ENCODE measurements at regions not wholly inside any gene's neighbourhood (a gene's known extent, or its start where the extent isn't known, plus 50 kb on each side); places are given as distances from the start of the nearest gene placed in this dataset.

- DNase-seq (ENCODE audit: extremely low read depth in 1 of 2, low read depth in 1 of 2) = no peak
Observed at GRCh38 chr4:181225616-181226261, 1017.5 kb upstream of the TENM3 start.

GRCh38 chr4:181234951-181235680 lies 1008.1 kb upstream of the TENM3 start:
- no peak for DNase-seq (ENCODE audit: extremely low read depth in 1 of 2, low read depth in 1 of 2)

- no peak for DNase-seq (ENCODE audit: extremely low read depth in 1 of 2, low read depth in 1 of 2)
Observed at GRCh38 chr4:181245326-181245725, 997.9 kb upstream of the TENM3 start.

- no peak for DNase-seq (ENCODE audit: extremely low read depth in 1 of 2, low read depth in 1 of 2)
Observed at GRCh38 chr4:181249031-181249430, 994.2 kb upstream of the TENM3 start.

GRCh38 chr4:181254771-181255170 lies 988.4 kb upstream of the TENM3 start:
- DNase-seq (ENCODE audit: extremely low read depth in 1 of 2, low read depth in 1 of 2) = no peak

GRCh38 chr4:181258569-181258968 lies 984.6 kb upstream of the TENM3 start:
- DNase-seq (ENCODE audit: extremely low read depth in 1 of 2, low read depth in 1 of 2) = no peak

- DNase-seq (ENCODE audit: extremely low read depth in 1 of 2, low read depth in 1 of 2) = no peak
Observed at GRCh38 chr4:181259081-181259709, 984.0 kb upstream of the TENM3 start.

GRCh38 chr4:181261279-181261678 lies 981.9 kb upstream of the TENM3 start:
- DNase-seq (ENCODE audit: extremely low read depth in 1 of 2, low read depth in 1 of 2) = no peak

GRCh38 chr4:181264893-181265292 lies 978.3 kb upstream of the TENM3 start:
- DNase-seq (ENCODE audit: extremely low read depth in 1 of 2, low read depth in 1 of 2) = no peak

GRCh38 chr4:181265370-181265769 lies 977.8 kb upstream of the TENM3 start:
- DNase-seq (ENCODE audit: extremely low read depth in 1 of 2, low read depth in 1 of 2) = no peak

- DNase-seq (ENCODE audit: extremely low read depth in 1 of 2, low read depth in 1 of 2) = no peak
Observed at GRCh38 chr4:181271116-181271640, 972.0 kb upstream of the TENM3 start.

- no peak for DNase-seq (ENCODE audit: extremely low read depth in 1 of 2, low read depth in 1 of 2)
Observed at GRCh38 chr4:181272422-181272821, 970.8 kb upstream of the TENM3 start.

- no peak for DNase-seq (ENCODE audit: extremely low read depth in 1 of 2, low read depth in 1 of 2)
Observed at GRCh38 chr4:181278941-181279340, 964.3 kb upstream of the TENM3 start.

- no peak for DNase-seq (ENCODE audit: extremely low read depth in 1 of 2, low read depth in 1 of 2)
Observed at GRCh38 chr4:181281451-181281850, 961.8 kb upstream of the TENM3 start.

- DNase-seq (ENCODE audit: extremely low read depth in 1 of 2, low read depth in 1 of 2) = no peak
Observed at GRCh38 chr4:181289198-181289597, 954.0 kb upstream of the TENM3 start.

- no peak for DNase-seq (ENCODE audit: extremely low read depth in 1 of 2, low read depth in 1 of 2)
Observed at GRCh38 chr4:181291615-181292014, 951.6 kb upstream of the TENM3 start.

- no peak for DNase-seq (ENCODE audit: extremely low read depth in 1 of 2, low read depth in 1 of 2)
Observed at GRCh38 chr4:181293014-181293413, 950.2 kb upstream of the TENM3 start.

GRCh38 chr4:181293541-181293940 lies 949.7 kb upstream of the TENM3 start:
- DNase-seq (ENCODE audit: extremely low read depth in 1 of 2, low read depth in 1 of 2) = no peak

GRCh38 chr4:181294421-181294820 lies 948.8 kb upstream of the TENM3 start:
- no peak for DNase-seq (ENCODE audit: extremely low read depth in 1 of 2, low read depth in 1 of 2)

GRCh38 chr4:181301735-181302710 lies 941.2 kb upstream of the TENM3 start:
- no peak for DNase-seq (ENCODE audit: extremely low read depth in 1 of 2, low read depth in 1 of 2)

GRCh38 chr4:181307824-181308223 lies 935.4 kb upstream of the TENM3 start:
- no peak for DNase-seq (ENCODE audit: extremely low read depth in 1 of 2, low read depth in 1 of 2)
